HG03135 (cell line): ENCODE measurements at regions not wholly inside any gene's neighbourhood (a gene's known extent, or its start where the extent isn't known, plus 50 kb on each side); places are given as distances from the start of the nearest gene placed in this dataset.
"Not testable (repeated sequence)": the region's sequence is repeated elsewhere in the genome, so short reads cannot be mapped to it uniquely, and the experiment has no call there.

Source experiments
- ATAC-seq: cut with Tn5 transposase; IDR thresholded peaks from one replicate; pipeline ENCODE4 v1.9.1; 2021; ENCODE audit warnings: mild to moderate bottlenecking, moderate library complexity; ENCODE audit not compliant: unreplicated experiment

DNA sequence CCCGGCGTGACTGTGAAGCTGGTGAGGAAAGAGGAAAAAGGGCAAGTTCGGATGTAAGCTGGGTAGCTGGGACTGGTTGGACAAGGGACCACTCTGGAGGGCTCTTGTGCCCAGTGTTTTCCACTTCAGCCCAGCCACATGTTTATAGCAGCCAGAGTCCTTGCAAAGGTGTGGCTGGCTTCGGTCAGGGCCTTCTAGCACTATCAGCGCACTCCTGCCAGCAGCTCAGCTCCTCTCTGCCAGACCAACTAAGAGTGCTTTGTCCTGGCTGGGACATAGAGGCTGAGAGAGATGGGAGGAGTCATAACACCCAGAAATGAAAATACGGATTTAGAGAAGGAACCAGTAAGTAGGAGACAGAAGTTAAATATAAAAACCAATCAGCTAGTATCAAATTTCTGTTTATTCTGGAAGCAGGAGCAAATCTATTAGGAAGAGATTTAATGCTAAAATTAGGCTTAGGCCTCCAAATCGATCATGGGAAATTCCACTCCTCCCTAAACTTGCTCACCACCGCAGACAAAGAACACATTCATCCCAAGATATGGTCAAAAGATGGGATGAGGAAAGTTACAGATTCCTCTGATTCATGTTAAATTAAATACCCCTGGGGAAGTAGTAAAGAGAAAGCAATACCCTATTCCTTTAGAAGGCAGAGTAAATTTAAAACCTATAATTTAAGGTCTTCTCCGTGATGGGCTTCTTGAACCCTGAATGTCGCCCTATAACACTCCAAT lies 135.0 kb downstream of the RALA start:
- no peak for ATAC-seq

DNA sequence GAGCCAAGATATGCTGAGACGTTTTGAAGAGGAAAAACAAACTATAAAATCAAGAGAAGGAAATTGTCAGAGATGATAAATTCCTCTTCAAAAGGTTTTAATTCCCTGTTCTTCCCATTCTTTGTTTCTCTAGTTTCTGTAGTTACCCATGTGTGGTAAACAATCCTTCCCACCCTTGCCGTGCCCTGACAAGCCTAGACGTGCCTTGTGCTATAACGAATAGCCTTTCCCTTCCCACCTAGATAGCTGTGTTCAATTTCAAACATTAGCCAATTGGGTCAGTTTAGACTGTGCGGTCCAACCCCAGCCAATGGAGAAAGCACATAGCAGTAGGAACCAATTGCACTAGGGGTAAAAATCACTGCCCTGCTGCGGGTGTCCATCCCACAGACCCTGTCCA lies 138.1 kb downstream of the RALA start:
- no peak for ATAC-seq

DNA sequence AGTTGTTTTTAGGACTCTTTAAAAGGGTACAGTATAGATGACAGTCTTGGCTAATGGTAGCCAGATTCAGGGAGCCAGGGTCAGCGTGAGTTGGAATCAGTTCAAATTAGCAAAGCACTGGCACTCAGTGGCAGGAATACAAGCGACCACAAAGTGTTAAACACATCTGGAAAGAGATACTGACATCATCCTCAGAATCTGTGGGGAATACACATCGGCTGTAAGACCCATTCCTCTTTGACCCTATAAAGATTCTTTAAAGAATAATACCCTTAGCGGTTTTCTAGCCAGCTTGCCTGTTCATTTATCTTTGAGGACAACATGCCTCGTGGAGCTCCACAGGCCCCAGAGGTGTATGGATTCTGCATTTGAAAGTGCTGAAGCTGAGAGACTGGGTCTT lies 139.1 kb downstream of the RALA start:
- not testable (repeated sequence) for ATAC-seq

DNA sequence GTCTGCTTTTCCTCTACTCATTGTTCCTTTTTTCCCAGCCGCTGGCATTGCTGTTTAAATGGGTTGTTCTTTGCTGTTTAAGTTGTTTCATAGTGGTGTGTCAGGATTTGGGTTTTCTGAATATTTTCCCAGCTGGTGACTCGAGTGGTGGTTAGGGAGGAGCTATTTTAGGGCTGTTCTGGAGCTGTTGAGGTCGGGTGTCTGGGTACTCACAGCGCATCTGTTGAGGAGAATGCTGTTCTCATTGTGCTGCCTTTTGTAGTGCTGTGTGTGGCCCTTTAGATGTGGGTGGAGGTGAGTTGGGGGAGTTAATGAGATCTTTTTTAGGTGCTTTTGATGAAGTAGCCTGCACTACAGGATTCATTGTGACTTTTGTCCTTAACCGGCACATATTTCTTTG lies 139.5 kb downstream of the RALA start:
- not testable (repeated sequence) for ATAC-seq

DNA sequence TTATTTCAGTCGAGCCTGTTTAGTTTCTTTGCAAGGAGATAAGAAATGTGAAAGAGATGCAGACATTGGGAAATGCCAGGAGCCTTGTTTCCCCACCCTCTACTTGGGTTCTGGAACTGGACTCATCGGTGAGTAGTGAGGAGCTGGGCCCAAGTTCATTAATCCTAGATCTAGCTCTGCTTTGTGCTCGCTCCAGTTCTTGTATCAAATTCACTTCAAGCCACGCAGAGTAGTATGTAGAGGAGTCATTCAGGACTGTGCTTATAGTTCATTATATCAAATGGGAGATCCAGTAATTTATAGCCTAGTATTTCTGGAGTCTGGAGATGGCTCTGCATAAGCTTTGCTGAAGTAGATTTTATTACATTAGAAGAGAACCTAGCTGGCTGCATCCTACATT lies 142.5 kb downstream of the RALA start:
- ATAC-seq, result not testable (repeated sequence)

DNA sequence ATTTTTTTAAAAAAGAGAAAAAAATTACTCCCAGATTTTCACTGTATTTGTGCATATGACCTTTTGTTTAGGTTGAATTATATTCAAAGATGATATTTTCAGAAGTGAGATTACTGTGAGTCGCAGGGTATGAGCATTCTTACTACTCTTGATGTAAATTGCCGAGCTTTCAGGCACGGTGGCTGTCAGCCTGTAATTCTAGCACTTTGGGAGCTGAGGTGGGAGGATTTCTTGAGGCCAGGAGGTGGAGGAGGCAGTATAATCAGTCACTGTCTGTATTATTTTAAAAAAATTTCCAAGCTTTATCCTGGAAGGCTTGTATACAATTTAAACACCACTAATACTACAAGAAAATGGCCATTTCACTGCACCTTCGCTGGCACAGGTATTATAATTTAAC lies 145.1 kb downstream of the RALA start:
- ATAC-seq, result not testable (repeated sequence)

DNA sequence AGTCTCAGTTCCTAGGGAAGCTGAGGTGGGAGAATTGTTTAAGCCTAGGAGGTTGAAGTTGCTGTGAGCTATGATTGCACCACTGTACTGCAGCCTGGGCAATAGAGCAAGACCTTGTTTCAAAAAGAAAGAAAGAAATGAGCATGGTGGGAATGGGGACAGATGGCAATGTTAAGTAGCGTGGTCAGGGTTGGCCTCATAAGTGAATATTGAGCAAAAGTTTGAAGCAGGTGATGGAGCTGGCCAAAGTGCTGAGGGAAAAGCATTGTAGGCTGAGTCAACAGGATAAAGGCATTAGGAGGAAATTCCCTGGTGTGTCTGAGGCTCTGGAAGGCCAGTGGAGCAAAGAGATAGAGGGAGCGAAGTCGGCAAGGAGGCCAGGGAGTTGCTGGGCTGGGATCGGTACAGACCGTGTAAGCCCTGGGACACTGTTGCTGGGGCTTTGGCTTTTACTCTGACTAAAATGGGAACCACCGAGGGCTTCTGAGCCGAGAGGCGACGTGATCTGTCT lies 151.0 kb downstream of the RALA start:
- not testable (repeated sequence) for ATAC-seq

DNA sequence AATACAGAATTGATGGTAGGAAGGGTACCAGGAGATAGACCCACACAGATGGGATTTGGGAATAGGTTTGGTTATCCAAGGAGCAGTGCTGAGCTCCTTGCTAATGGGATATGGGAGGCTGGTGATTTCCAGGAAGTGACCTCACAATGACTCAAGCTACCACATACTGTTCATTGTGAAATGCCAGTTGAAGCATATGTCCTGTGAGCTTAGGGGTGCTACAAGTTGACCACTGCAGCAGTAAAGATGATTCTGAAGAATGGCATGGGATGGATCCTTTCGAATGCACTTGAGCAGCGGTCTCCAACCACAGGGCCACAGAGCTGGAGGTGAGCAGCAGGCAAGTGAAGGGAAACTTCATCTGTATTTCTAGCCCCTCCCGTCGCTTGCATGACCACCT lies 158.2 kb downstream of the RALA start:
- ATAC-seq, result not testable (repeated sequence)

DNA sequence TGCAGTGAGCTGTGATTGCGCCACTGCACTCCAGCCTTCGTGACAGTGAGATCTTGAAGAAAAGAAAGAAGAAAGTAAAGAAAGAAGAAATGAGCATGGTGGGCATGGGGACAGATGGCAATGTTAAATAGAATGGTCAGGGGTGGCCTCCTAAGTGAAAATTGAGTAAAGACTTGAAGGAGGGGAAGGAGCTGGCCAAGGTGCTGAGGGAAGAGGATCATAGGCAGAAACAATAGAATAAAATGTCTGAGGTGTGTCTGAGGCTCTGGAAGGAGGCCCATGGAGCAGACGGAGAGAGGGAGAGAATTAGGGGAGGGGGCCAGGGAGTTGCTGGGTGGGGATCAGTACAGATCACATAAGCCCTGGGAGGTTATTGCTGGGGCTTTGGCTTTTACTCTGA lies 163.1 kb downstream of the RALA start:
- ATAC-seq, result not testable (repeated sequence)

DNA sequence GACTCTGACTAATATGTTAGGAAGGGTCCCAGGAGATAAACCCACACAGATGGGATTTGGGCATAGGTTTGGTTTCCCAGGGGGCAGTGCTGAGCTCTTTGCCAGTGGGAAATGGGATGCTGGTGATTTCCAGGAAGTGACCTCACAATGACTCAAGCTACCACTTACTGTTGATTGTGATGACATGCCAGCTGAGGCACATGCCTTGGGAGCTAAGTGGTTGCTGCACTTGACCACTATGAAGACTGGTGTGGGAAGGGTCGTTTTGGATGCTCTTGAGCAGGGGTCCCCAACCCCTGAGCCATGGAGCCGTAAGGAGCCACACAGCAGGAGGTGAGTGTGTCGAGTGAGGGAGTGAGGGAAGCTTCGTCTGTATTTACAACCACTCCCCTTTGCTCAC lies 159.0 kb upstream of the CDK13 start:
- not testable (repeated sequence) for ATAC-seq

DNA sequence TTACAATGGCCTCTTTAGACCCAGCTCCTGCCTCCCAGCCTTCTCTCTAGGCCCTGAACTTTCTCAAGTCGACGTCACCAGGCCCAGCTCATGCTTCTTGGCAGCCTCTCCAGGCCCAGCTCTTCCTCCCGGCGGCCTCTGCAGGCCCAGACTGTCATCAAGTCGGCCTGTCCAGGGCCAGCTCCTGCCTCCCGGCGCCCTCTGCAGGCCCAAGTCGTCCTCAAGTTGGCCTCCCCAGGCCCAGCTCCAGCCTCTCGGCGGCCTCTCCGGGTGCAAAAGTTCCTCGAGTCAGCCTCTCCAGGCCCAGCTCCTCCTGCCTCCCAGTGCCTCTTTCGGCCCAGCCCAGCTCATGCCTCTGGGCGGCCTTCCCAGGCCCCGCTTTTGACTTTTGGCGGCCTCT lies 158.1 kb upstream of the CDK13 start:
- ATAC-seq, result not testable (repeated sequence)

DNA sequence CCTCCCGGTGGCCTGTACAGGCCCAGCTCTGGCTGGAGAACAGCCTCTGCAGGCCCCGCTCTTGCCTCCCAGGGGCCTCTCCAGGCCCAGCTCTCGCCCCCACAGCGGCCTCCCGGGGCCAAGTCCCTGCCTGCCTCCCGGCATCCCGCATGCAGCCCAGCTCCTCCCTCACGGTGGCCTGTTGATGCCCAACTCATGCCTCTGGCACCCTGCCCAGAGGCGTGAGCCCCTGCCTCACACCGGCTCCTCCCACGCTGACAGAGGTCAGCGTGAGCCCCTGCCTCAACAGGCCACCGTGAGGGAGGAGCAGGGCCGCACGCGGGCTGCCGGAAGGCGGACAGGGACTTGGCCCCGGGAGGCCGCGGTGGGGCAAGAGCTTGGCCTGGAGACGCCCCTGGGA lies 157.0 kb upstream of the CDK13 start:
- ATAC-seq, result not testable (repeated sequence)

DNA sequence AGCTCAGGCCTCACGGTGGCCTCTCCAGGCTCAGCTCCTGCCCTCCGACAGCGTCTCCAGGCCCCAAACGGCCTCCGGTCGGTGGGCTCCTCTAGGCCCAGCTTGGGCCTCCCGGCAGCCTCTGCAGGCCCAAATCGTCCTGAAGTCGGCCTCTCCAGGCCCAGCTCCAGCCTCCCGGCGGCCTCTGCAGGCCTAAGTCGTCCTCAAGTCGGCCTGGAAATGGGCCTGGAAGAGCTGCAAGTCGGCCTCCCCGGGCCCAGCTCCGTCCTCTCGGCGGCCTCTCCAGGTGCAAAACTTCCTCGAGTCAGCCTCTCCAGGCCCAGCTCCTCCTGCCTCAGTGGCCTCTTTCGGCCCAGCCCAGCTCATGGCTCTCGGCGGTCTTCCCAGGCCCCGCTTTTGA lies 156.2 kb upstream of the CDK13 start:
- ATAC-seq, result not testable (repeated sequence)

DNA sequence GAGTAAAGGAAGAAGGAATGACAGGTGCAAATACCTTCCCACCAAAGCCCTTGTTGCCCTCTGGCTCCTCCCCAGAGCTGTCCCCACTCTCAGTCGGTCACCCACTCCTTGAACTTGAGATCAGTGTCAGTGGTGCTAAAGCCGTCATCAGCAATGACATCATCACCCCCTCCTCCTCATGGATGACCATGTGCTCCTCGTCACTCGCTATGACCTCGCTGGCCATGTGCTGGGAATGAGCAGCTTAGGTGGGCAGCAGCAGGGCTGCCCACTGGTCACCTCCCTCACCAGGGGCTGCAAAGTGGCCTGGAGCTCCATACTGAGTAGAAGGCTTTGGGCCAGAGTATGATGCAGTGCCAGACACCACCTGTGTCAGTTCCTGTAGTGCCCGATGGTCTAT lies 153.1 kb upstream of the CDK13 start:
- ATAC-seq, result not testable (repeated sequence)

DNA sequence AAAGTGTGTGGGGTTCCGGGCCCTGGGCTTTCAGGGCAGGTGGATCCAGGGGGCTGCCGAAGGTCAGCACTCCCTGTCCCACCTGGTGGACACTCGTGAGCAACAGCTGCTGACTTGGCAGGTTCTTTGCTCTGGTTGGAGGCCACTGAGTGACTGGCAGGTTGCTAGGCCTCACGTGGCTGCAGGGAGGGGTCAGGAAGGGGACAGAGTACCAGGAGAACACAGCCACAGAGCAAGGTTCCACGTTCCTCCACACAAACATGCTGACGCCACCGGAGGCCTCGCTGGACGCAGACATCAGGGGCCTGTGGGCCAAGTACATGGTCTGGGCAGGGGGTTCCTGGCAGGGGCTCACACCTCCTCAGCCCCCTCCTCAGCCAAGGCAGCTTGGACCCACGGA lies 152.0 kb upstream of the CDK13 start:
- not testable (repeated sequence) for ATAC-seq

DNA sequence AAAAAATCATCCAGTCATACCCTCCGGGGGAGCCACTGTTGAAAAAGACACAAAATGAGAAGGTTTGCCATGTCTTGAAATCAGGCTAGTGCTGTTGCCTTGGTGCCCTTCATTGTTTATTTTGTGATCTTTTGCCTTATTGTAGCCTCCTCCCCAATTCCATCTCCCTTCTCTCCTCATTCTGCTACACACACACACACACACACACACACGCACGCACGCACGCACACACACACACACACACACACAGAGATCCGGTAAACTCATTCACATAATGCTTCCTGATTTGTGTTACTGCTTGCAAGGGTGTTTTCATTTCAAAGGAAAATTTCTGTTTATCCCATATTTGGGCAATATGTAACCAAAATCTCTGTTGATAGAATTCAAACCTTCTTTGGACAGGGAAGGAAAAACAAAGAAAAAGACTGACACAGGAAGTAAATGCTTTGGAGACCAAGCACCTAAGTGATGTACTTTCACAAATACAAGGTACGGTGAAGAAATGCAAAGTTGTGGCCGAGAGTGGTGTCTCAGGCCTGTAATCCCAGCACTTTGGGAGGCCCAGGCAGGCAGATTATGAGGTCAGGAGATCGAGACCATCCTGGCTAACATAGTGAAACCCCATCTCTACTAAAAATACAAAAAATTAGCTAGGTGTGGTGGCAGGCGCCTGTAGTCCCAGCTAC lies 141.1 kb upstream of the CDK13 start:
- no peak for ATAC-seq

DNA sequence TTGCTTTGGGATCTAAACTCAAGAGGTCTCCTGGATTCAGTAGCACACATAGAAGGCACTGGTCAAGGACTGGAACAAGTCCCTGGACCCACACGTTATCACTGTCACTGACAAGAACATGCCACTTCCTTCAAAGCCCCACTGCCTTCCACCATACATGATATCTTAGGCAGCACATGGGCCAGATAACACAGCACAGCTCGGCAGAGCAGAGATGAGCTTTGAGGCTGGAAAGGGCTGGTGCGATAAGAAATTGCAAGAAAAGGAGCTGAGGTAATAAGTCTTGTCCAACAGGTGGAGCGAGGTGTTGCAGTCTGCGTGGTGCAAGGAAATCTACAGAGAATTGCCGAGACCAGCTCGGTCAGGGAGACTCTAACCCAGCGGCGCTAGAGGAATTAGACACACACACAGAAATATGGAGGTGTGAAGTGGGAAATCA lies 139.8 kb upstream of the CDK13 start:
- no peak for ATAC-seq

DNA sequence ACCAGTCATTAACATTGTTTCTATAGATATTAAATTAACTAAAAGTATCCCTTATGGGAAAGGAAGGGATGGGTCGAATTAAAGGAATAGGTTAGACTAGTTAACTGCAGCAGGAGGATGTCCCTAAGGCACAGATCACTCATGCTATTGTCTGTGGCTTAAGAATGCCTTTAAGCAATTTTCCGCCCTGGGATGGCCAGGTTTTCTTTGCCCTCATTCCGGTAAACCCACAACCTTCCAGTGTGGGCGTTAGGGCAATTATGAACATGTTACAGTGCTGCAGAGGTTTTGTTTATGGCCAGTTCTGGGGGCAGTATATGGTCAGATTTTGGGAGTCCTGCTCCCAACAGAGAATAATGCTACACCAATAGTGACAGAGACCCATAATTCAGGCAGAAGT lies 139.3 kb upstream of the CDK13 start:
- ATAC-seq, result no peak

DNA sequence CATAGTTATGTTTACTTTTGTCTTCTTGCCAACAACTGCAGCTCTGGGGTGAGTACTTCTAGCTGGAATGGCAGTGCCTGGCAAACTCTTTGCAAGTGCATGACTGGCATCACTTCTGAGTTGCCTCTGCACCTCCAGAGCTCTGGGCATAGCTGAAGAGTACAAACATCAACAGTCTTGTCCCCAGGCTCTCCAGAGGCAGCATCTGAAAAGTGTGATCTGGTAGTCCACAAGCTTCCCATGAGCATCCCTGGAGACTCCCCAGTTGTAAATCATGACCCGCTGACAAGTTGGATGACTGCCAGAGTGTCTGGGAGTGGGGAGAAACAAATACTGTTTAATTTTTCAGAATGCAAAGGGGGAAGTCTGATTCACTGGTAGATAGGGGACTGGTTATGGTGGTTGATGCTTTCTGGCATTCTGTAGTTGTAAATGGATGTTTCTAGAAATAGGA lies 138.9 kb upstream of the CDK13 start:
- no peak for ATAC-seq

DNA sequence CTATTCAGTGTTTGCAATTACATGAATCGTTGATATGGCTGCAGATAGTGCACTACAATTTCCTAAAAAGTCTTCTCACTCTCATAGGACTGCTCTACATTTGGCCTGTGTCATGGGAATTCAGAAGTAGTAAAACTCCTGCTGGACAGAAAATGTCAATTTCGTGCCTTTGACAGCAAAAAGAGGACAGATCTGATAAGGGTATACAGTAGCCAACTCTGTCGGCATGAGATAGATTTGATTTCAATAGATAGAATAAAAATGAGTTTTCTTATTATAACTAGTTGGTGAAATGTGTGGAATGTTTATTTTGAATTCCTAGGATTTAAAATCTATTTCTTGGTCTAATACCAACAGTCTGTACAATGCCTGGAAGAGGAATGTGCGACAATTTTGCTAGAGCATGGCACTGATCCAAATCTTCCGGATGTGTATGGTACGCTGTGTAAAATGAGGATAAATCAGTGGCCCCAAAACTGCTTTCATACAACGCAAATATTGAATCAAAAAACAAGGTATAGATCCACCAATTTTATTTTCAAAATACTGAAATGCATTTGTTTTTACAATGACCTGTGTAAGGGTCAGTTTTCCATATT lies 133.5 kb upstream of the CDK13 start:
- ATAC-seq, result no peak

DNA sequence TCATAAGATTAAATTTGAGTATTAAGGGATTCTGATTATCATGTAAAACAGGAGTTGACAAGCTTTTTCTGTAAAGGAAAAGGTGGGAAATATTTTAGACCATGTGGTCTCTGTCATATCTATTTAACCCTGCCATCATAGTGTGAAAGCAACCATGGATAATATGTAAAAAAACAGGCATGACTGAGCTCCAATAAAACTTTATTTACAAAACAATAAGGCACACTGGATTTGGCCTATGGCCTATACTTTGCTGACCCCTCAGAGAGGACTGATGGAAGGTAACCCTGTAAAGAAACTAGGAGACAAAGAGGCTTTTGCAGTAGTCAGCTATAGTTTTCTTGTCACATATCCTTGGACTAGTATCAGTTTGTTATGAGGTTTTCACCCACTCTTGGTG lies 130.5 kb upstream of the CDK13 start:
- ATAC-seq, result no peak
